ENCODE measurements at regions not wholly inside any gene's neighbourhood (a gene's known extent, or its start where the extent isn't known, plus 50 kb on each side); places are given as distances from the start of the nearest gene placed in this dataset.

- no peak for ATAC-seq (ENCODE audit: insufficient read depth, low FRiP score)
- H3K4me3 ChIP-seq, result no peak overlapping the region
- no peaks in the 10 kb centered on the region for H3K9me3 ChIP-seq (ENCODE audit: control insufficient read depth in 4 of 4, insufficient read depth in 3 of 4, low read length in 3 of 4)
- no peak overlapping the region for H3K27ac ChIP-seq (ENCODE audit: low read depth in 1 of 2, low read length in 1 of 2)
- TF ChIP-seq CTCF (IDR thresholded peaks at IDR 0.05; ENCODE audit: control extremely low read depth, extremely low read depth), result no peak
- H3K9ac ChIP-seq (ENCODE audit: insufficient read depth in 1 of 2, low read length in 2 of 2), result no peak overlapping the region
- H3K36me3 ChIP-seq (ENCODE audit: control insufficient read depth in 4 of 4, insufficient read depth in 4 of 4, low read length in 4 of 4), result no peaks in the 10 kb centered on the region
- WGBS, 2 donors, result 64 to 75% methylated on average over 4 of the region's 4 CpGs
- peaks cover 0 to 8% (median 0%) of the 10 kb centered on the region in 5 donors for H3K4me1 ChIP-seq (ENCODE audit: control insufficient read depth in 5 of 5, insufficient read depth in 5 of 5, low read length in 5 of 5)
- no peak for DNase-seq
- H3K27me3 ChIP-seq (ENCODE audit: control insufficient read depth in 3 of 3, insufficient read depth in 3 of 3, low read length in 2 of 3), result peaks cover 0 to 3% (median 2%) of the 10 kb centered on the region in 3 donors
Observed at GRCh38 chr11:119889728-119890280, 160.8 kb upstream of the NECTIN1 start.

GRCh38 chr11:119889111-119889510, 160.1 kb upstream of the NECTIN1 start:
- no peak for DNase-seq
- 83 to 89% methylated on average over 5 of the region's 5 CpGs for WGBS, 2 donors
- Histone ChIP-seq H3K27ac (ENCODE audit: low read depth in 1 of 2, low read length in 1 of 2) (no peak overlapping the region), H3K27me3 (ENCODE audit: control insufficient read depth in 3 of 3, insufficient read depth in 3 of 3, low read length in 2 of 3) (peaks cover 0 to 5% (median 3%) of the 10 kb centered on the region in 3 donors), H3K36me3 (ENCODE audit: control insufficient read depth in 4 of 4, insufficient read depth in 4 of 4, low read length in 4 of 4) (no peaks in the 10 kb centered on the region), H3K9ac (ENCODE audit: insufficient read depth in 1 of 2, low read length in 2 of 2) (no peak overlapping the region), H3K9me3 (ENCODE audit: control insufficient read depth in 4 of 4, insufficient read depth in 3 of 4, low read length in 3 of 4) (no peaks in the 10 kb centered on the region), H3K4me3 (no peak overlapping the region), H3K4me1 (ENCODE audit: control insufficient read depth in 5 of 5, insufficient read depth in 5 of 5, low read length in 5 of 5) (peaks cover 0 to 8% (median 0%) of the 10 kb centered on the region in 5 donors)
- no peak for ATAC-seq (ENCODE audit: insufficient read depth, low FRiP score)
- TF ChIP-seq CTCF (IDR thresholded peaks at IDR 0.05; ENCODE audit: control extremely low read depth, extremely low read depth), result no peak

DNA sequence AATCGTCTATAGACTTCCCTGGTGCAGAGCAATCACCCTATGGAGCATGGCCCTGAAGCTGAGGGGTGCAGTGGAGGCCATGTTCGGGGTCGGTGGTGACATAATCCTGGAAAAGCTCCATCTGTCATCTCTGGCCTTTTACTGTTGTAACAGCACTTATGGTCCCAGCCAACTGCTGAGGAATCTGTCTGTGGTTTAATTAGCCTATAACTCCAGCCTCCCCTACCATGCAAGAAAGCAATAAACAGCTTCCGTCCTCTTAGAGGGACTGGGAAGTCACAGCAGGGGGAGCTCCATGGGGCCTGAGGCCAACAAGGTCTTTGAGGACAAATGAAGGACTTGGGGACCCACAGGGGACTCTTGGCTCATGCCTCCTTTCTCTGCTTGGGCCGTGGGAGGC, 159.1 kb upstream of the NECTIN1 start:
- no peaks in the 10 kb centered on the region for H3K36me3 ChIP-seq (ENCODE audit: control insufficient read depth in 4 of 4, insufficient read depth in 4 of 4, low read length in 4 of 4)
- 52 to 54% methylated on average over 5 of the region's 5 CpGs for WGBS, 2 donors
- H3K4me3 ChIP-seq, result no peak overlapping the region
- peak in 1 of 3 donors; percentile 25 for DNase-seq
- peaks cover 0 to 8% (median 0%) of the 10 kb centered on the region in 5 donors for H3K4me1 ChIP-seq (ENCODE audit: control insufficient read depth in 5 of 5, insufficient read depth in 5 of 5, low read length in 5 of 5)
- H3K9ac ChIP-seq (ENCODE audit: insufficient read depth in 1 of 2, low read length in 2 of 2), result no peak overlapping the region
- H3K27me3 ChIP-seq (ENCODE audit: control insufficient read depth in 3 of 3, insufficient read depth in 3 of 3, low read length in 2 of 3), result peaks cover 0 to 3% (median 0%) of the 10 kb centered on the region in 3 donors
- no peak for ATAC-seq (ENCODE audit: insufficient read depth, low FRiP score)
- H3K27ac ChIP-seq (ENCODE audit: low read depth in 1 of 2, low read length in 1 of 2), result no peak overlapping the region
- no peak for TF ChIP-seq CTCF (IDR thresholded peaks at IDR 0.05; ENCODE audit: control extremely low read depth, extremely low read depth)
- H3K9me3 ChIP-seq (ENCODE audit: control insufficient read depth in 4 of 4, insufficient read depth in 3 of 4, low read length in 3 of 4), result no peaks in the 10 kb centered on the region

All from lung (tissue), 11 donors.